ENCODE measurements at regions not wholly inside any gene's neighbourhood (a gene's known extent, or its start where the extent isn't known, plus 50 kb on each side); places are given as distances from the start of the nearest gene placed in this dataset.
"Not testable (repeated sequence)": the region's sequence is repeated elsewhere in the genome, so short reads cannot be mapped to it uniquely, and the experiment has no call there.

- DNase-seq (no peak), ATAC-seq (no peak)
- WGBS, 2 donors: 83 to 91% methylated on average over 6 of the region's 6 CpGs
- no peaks in the 10 kb centered on the region for H3K9me3 ChIP-seq
- H3K36me3 ChIP-seq (replicated peaks in 1 of 2; ENCODE audit: insufficient read depth in 1 of 2, low read depth in 2 of 2): no peaks in the 10 kb centered on the region
- no peak overlapping the region for H3K27ac ChIP-seq
- intact Hi-C loops (cut with DNase I): no loop called here
- no peak overlapping the region for H3K4me3 ChIP-seq
- H3K4me1 ChIP-seq: no peaks in the 10 kb centered on the region
- H3K27me3 ChIP-seq: no peaks in the 10 kb centered on the region
- TF ChIP-seq CTCF (IDR thresholded peaks at IDR 0.05) (no peak), POLR2A (IDR thresholded peaks at IDR 0.05) (no peak)
These were observed 343.9 kb downstream of the SOX4 start for GRCh38 chr6:21937466-21937865.

- H3K36me3 ChIP-seq (replicated peaks in 1 of 2; ENCODE audit: insufficient read depth in 1 of 2, low read depth in 2 of 2); ATAC-seq: not testable (repeated sequence)
- WGBS, 2 donors: 88 to 93% methylated on average over 8 of the region's 8 CpGs
These were observed 345.5 kb downstream of the SOX4 start for GRCh38 chr6:21939066-21939465.

GRCh38 chr6:21941926-21942325 lies 348.4 kb downstream of the SOX4 start:
- ATAC-seq (no peak), DNase-seq (no peak)
- H3K36me3 ChIP-seq (replicated peaks in 1 of 2; ENCODE audit: insufficient read depth in 1 of 2, low read depth in 2 of 2): no peaks in the 10 kb centered on the region
- H3K27ac ChIP-seq: no peak overlapping the region
- no peak overlapping the region for H3K4me3 ChIP-seq
- 94 to 100% methylated on average over 1 of the region's 1 CpG for WGBS, 2 donors
- no peaks in the 10 kb centered on the region for H3K27me3 ChIP-seq
- H3K9me3 ChIP-seq: no peaks in the 10 kb centered on the region
- no peaks in the 10 kb centered on the region for H3K4me1 ChIP-seq
- no peak for TF ChIP-seq CTCF (IDR thresholded peaks at IDR 0.05)
- TF ChIP-seq POLR2A (IDR thresholded peaks at IDR 0.05): no peak
- intact Hi-C loops (cut with DNase I): no loop called here

More at GRCh38 chr6:21939066-21939465, 345.5 kb downstream of the SOX4 start:
- H3K4me3 ChIP-seq; H3K4me1 ChIP-seq; H3K27ac ChIP-seq; H3K9me3 ChIP-seq; DNase-seq; intact Hi-C loops (cut with DNase I); H3K27me3 ChIP-seq: not testable (repeated sequence)

- intact Hi-C loops (cut with DNase I): no loop called here
- no peaks in the 10 kb centered on the region for H3K36me3 ChIP-seq (replicated peaks in 1 of 2; ENCODE audit: insufficient read depth in 1 of 2, low read depth in 2 of 2)
- H3K27ac ChIP-seq: no peak overlapping the region
- no peaks in the 10 kb centered on the region for H3K9me3 ChIP-seq
- DNase-seq: no peak
- H3K27me3 ChIP-seq: no peaks in the 10 kb centered on the region
- no peak overlapping the region for H3K4me3 ChIP-seq
- TF ChIP-seq CTCF (IDR thresholded peaks at IDR 0.05): no peak
- no peak for TF ChIP-seq POLR2A (IDR thresholded peaks at IDR 0.05)
- no peaks in the 10 kb centered on the region for H3K4me1 ChIP-seq
- no peak for ATAC-seq
- 41 to 44% methylated on average over 6 of the region's 6 CpGs for whole genome bisulfite sequencing, 2 donors
These were observed 349.3 kb downstream of the SOX4 start for GRCh38 chr6:21942897-21943296.

GRCh38 chr6:21946298-21946783 lies 350.5 kb downstream of the PRL start:
- Histone ChIP-seq H3K27ac (no peak overlapping the region), H3K36me3 (replicated peaks in 1 of 2; ENCODE audit: insufficient read depth in 1 of 2, low read depth in 2 of 2) (no peaks in the 10 kb centered on the region), H3K4me3 (no peak overlapping the region), H3K4me1 (peaks cover 13% of the 10 kb centered on the region), H3K9me3 (no peaks in the 10 kb centered on the region), H3K27me3 (no peaks in the 10 kb centered on the region)
- intact Hi-C loops (cut with DNase I): no loop called here
- ATAC-seq (peak; percentile 27), DNase-seq (no peak)
- TF ChIP-seq POLR2A (IDR thresholded peaks at IDR 0.05): no peak
- TF ChIP-seq CTCF (IDR thresholded peaks at IDR 0.05): no peak
- WGBS, 2 donors: 71% methylated on average over 4 of the region's 4 CpGs

GRCh38 chr6:21947227-21947626 lies 349.6 kb downstream of the PRL start:
- WGBS, 2 donors: 85 to 98% methylated on average over 3 of the region's 3 CpGs
- DNase-seq; ATAC-seq; H3K9me3 ChIP-seq; H3K27ac ChIP-seq; intact Hi-C loops (cut with DNase I); H3K4me3 ChIP-seq; H3K36me3 ChIP-seq (replicated peaks in 1 of 2; ENCODE audit: insufficient read depth in 1 of 2, low read depth in 2 of 2); H3K27me3 ChIP-seq: not testable (repeated sequence)
- H3K4me1 ChIP-seq: peaks cover 17% of the 10 kb centered on the region
